HG03095 (cell line): ENCODE measurements at regions not wholly inside any gene's neighbourhood (a gene's known extent, or its start where the extent isn't known, plus 50 kb on each side); places are given as distances from the start of the nearest gene placed in this dataset.

ENCODE experiments used
- ATAC-seq: cut with Tn5 transposase; IDR thresholded peaks from one replicate; pipeline ENCODE4 v1.9.1; 2021; ENCODE audit warnings: moderate library complexity; ENCODE audit not compliant: unreplicated experiment

- ATAC-seq, result no peak
Observed at GRCh38 chr15:93150910-93151881, 62.2 kb upstream of the RGMA start.

- no peak for ATAC-seq
Observed at GRCh38 chr15:93146601-93147000, 57.6 kb upstream of the RGMA start.

GRCh38 chr15:93146196-93146595 lies 57.2 kb upstream of the RGMA start:
- no peak for ATAC-seq

GRCh38 chr15:93144463-93145236 lies 55.6 kb upstream of the RGMA start:
- no peak for ATAC-seq

GRCh38 chr15:93143186-93143585 lies 54.2 kb upstream of the RGMA start:
- ATAC-seq, result no peak

GRCh38 chr15:93141371-93141794 lies 52.4 kb upstream of the RGMA start:
- ATAC-seq, result peak; percentile 95

GRCh38 chr15:93139436-93139835 lies 50.4 kb upstream of the RGMA start:
- ATAC-seq, result no peak

GRCh38 chr15:93138681-93139250 lies 49.8 kb upstream of the RGMA start:
- ATAC-seq, result no peak
